ENCODE measurements at regions not wholly inside any gene's neighbourhood (a gene's known extent, or its start where the extent isn't known, plus 50 kb on each side); places are given as distances from the start of the nearest gene placed in this dataset.

DNA sequence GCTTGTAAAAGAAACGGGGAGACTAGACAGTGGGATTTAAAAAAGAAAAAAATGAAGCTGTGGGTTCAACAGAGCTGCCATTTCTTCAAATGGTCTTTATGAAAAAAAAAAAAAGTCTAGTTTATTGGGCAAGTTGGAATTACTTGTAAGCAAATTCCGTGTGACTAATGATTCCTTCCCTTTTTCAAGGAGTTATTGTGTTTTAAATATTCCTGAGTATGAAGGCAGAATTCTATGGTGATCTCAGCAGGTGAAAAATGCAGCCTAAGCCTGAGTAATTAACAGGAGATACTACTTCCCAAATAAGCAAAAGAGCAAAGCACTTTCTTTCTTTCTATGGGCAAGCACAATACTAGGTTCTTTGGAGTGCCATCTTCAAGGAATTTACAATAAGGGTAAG lies 481.9 kb downstream of the ZNF608 start:
- Histone ChIP-seq H3K36me3 (ENCODE audit: insufficient read depth) (no peaks in the 10 kb centered on the region), H3K27me3 (ENCODE audit: insufficient read depth, low read depth) (no peaks in the 10 kb centered on the region), H3K9ac (no peak overlapping the region), H4K20me1 (ENCODE audit: insufficient read depth) (no peaks in the 10 kb centered on the region), H3K79me2 (ENCODE audit: insufficient read depth, low read depth) (no peaks in the 10 kb centered on the region), H3K4me3 (IDR thresholded peaks at IDR 0.05; ENCODE audit: insufficient read depth, low read depth, low read length) (no peak overlapping the region), H3K4me1 (ENCODE audit: low read depth, poor library complexity, severe bottlenecking) (no peaks in the 10 kb centered on the region), H3K4me2 (no peak overlapping the region), H3K27ac (no peak overlapping the region), H2AFZ (ENCODE audit: low read depth) (no peak overlapping the region)
- TF ChIP-seq, protein P1, sequence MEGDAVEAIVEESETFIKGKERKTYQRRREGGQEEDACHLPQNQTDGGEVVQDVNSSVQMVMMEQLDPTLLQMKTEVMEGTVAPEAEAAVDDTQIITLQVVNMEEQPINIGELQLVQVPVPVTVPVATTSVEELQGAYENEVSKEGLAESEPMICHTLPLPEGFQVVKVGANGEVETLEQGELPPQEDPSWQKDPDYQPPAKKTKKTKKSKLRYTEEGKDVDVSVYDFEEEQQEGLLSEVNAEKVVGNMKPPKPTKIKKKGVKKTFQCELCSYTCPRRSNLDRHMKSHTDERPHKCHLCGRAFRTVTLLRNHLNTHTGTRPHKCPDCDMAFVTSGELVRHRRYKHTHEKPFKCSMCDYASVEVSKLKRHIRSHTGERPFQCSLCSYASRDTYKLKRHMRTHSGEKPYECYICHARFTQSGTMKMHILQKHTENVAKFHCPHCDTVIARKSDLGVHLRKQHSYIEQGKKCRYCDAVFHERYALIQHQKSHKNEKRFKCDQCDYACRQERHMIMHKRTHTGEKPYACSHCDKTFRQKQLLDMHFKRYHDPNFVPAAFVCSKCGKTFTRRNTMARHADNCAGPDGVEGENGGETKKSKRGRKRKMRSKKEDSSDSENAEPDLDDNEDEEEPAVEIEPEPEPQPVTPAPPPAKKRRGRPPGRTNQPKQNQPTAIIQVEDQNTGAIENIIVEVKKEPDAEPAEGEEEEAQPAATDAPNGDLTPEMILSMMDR (conservative IDR thresholded peaks at IDR 0.05; ENCODE audit: low read depth, low read length), result no peak

DNA sequence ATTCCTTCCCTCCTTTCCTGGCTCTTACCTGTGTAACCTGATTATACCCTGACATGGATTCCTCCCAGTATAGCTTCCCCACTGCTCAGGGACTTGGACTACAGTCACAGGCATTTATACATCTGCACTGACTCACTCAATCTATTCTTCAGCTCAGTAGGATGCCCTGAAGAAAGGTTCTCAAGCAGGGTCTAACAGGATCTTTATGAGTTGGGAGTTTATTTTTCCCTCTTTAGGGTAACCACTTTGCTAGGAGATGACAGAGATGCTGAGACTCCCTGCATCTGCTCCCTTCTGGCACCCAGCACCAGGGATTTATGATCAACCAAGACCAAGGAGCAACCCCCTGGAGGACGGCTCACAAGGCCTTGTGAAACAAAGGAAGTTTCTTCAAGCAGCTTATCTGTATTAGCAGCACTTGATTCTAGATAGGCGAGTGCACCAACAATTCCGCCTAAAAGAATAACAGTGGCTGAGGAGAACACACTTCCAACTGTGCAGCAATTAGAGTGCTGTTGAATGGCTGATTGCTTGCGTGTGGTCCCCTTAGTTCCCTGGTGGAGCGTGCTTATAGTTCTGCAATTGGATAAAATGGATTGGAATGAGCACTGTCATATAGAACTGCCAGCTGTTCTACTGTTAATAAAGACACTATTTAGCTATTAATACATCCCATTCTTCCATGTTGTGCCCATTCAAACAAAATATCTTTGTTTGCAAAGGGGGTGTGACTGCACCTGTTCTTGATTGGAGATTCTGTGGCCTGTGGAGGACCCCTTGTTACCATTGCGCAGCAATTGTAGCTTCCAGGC lies 482.6 kb downstream of the ZNF608 start:
- TF ChIP-seq, protein P1 (conservative IDR thresholded peaks at IDR 0.05; ENCODE audit: low read depth, low read length), result no peak
- Histone ChIP-seq H3K4me2 (no peak overlapping the region), H3K79me2 (ENCODE audit: insufficient read depth, low read depth) (no peaks in the 10 kb centered on the region), H4K20me1 (ENCODE audit: insufficient read depth) (no peaks in the 10 kb centered on the region), H3K4me1 (ENCODE audit: low read depth, poor library complexity, severe bottlenecking) (no peaks in the 10 kb centered on the region), H3K27ac (no peak overlapping the region), H3K36me3 (ENCODE audit: insufficient read depth) (no peaks in the 10 kb centered on the region), H3K27me3 (ENCODE audit: insufficient read depth, low read depth) (no peaks in the 10 kb centered on the region), H3K4me3 (IDR thresholded peaks at IDR 0.05; ENCODE audit: insufficient read depth, low read depth, low read length) (no peak overlapping the region), H3K9ac (no peak overlapping the region), H2AFZ (ENCODE audit: low read depth) (no peak overlapping the region)

DNA sequence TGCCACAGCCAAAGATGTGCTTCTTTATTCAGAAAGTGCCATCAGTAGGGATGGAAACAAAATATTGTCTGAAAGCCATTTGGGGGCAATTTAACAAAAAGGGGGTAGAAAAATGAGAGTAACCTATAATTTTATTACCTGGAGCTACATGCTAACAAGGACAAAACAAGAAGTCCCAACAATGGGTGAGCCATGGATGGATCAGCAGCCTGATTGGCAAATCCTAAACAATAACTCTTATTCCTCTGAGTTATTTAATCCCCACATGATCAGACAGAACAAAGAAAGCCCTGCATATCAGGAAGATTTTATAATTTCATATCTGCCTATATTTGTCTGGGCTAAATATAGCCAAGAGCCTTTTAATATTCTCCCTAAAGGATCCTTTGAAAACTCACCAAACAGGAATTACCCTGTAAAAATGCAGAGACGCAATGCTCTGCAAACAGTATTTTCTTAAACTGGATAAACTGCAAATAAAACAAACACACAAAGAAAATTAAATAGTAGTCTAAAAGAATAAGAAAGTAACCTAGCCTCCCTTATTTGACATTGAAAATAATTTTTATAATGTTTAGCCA lies 483.4 kb downstream of the ZNF608 start:
- H3K4me1 ChIP-seq (ENCODE audit: low read depth, poor library complexity, severe bottlenecking), result no peaks in the 10 kb centered on the region
- H4K20me1 ChIP-seq (ENCODE audit: insufficient read depth), result no peaks in the 10 kb centered on the region
- H3K27ac ChIP-seq, result no peak overlapping the region
- no peak overlapping the region for H3K4me3 ChIP-seq (IDR thresholded peaks at IDR 0.05; ENCODE audit: insufficient read depth, low read depth, low read length)
- TF ChIP-seq, protein P1 (conservative IDR thresholded peaks at IDR 0.05; ENCODE audit: low read depth, low read length), result no peak
- H3K36me3 ChIP-seq (ENCODE audit: insufficient read depth), result no peaks in the 10 kb centered on the region
- H3K4me2 ChIP-seq, result no peak overlapping the region
- no peak overlapping the region for H3K9ac ChIP-seq
- H2AFZ ChIP-seq (ENCODE audit: low read depth), result no peak overlapping the region
- H3K79me2 ChIP-seq (ENCODE audit: insufficient read depth, low read depth), result no peaks in the 10 kb centered on the region
- no peaks in the 10 kb centered on the region for H3K27me3 ChIP-seq (ENCODE audit: insufficient read depth, low read depth)

DNA sequence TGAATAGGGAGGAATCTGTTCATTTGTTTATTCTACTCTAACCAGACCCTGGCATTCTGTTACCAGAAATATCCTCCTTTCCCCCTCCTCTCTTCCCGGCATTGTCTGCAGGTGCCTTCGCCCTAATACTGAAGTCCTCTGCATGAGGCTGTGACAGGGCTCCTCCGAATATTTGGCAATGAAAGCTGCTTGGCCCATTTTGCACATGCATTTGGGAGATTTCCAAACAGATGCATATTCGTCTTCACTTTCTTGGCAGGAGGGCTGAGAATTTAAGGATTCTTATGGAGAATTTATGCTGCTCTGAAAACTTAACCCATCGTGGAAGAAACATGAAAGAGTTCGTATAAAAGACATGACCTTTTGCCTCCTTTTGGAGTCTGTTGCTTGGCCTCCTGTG lies 484.0 kb downstream of the ZNF608 start:
- Histone ChIP-seq H3K4me1 (ENCODE audit: low read depth, poor library complexity, severe bottlenecking) (no peaks in the 10 kb centered on the region), H2AFZ (ENCODE audit: low read depth) (no peak overlapping the region), H3K27ac (no peak overlapping the region), H3K4me3 (IDR thresholded peaks at IDR 0.05; ENCODE audit: insufficient read depth, low read depth, low read length) (no peak overlapping the region), H4K20me1 (ENCODE audit: insufficient read depth) (no peaks in the 10 kb centered on the region), H3K4me2 (no peak overlapping the region), H3K79me2 (ENCODE audit: insufficient read depth, low read depth) (no peaks in the 10 kb centered on the region), H3K27me3 (ENCODE audit: insufficient read depth, low read depth) (no peaks in the 10 kb centered on the region), H3K9ac (no peak overlapping the region), H3K36me3 (ENCODE audit: insufficient read depth) (no peaks in the 10 kb centered on the region)
- TF ChIP-seq, protein P1 (conservative IDR thresholded peaks at IDR 0.05; ENCODE audit: low read depth, low read length), result no peak
